Dermis microvascular lymphatic vessel endothelial cell (primary cell): ENCODE measurements at regions not wholly inside any gene's neighbourhood (a gene's known extent, or its start where the extent isn't known, plus 50 kb on each side); places are given as distances from the start of the nearest gene placed in this dataset.
"Not testable (repeated sequence)": the region's sequence is repeated elsewhere in the genome, so short reads cannot be mapped to it uniquely, and the experiment has no call there.

Experiments
- DNase-seq, 2 donors: peaks; one replicate each; pipeline versions ENCODE4 v3.0.0 to v3.0.0-alpha.2; 2010; ENCODE audit warnings: low read depth in 2 of 2

DNA sequence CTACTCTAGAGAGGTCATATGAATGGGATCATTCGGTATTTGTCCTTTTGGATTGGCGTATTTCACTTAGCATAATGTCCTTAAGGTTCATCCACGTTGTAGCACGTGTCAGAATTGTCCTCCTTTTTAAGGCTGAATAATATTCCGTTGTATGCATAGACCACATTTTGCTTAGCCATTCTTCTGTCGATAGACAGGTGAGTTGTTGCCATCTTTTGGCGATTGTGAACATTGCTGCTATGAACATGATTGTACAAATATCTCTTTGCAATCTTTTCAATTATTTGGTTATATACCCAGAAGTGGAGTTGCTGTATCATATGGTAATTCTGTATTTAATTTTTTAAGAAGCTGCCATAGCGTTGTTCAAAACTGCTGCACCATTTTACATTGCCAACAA is 52.4 kb upstream of the GOLGA8J start:
- peak in 1 of 2 donors; percentile 5 for DNase-seq

DNA sequence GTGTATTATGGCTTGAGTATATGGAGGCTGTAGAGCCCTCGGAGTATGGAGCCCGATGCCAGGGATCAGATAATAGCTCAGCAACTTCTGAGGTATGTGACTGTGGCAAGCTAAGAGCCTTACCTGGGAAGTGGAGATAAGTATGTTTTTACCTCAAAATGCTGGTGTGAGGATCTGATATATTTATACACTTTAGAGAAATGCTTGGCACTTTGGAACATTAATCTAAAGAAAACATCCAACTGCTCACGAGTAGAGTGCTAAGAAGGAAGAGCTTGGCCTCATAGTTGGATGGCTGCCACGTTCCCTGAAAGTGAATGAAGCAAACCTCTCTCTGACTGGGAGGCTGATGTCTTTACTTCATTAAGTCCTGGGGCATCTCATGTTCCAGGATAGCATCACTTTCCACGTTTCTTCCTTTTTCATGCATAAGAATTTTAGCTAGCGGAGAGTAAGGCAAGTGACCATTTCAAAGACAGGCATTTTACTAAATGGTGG is 58.9 kb upstream of the GOLGA8J start:
- peak in 1 of 2 donors; percentile 41 for DNase-seq

DNA sequence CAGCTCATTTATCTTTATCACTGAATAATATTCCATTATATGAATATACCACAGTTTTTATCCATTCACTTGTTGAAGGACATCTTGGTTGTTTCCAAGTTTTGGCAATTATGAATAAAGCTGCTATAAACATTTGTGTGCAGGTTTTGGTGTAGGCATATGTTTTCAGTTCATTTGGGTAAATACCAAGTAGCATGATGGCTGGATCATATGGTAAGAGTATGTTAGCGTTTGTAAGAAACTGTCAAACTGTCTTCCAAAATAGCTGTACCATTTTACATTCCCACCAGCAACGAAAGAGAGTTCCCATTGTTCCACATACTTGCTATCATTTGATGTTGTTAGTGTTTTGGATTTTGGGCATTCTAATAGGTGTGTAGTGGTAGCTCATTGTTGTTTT is 72.0 kb upstream of the GOLGA8J start:
- no peak for DNase-seq

DNA sequence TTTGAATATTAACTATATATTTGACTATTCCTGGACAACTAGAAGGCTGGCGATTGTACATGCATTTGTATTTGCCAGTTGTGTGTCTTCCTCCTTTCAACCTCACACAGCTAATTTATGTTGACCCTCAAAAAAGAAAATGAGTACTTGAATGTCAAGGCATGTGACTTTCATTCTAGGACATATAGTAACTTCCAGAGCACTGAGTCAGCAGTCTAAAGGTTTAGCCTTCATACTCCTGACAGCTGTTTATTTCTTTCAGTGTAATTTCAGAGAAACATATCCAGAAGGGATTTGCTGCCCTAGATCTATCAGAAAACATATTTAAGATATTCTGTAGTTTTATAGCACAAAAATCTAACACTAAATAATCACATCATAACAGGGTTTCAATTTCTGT is 74.6 kb upstream of the GOLGA8J start:
- DNase-seq = no peak

DNA sequence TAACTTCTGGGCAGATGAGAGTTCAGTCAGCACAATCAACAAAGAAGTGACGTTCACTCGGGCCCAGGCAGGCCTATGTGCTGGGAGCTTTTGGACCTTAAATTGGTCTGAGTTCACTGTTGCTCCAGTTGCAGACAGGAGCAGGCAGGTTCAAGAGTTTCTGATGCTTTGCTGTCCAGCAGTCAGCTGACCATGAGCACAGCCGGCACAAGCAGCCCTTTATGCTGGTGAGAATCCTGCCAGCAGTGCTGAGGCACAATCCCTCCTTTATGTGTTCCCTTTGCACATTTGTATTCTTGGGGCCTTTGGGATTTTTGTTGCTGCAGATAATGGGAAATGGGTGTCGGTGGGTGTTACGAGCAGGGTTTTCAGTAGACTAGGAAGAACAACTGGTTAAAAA is 81.2 kb upstream of the GOLGA8J start:
- DNase-seq = no peak

DNA sequence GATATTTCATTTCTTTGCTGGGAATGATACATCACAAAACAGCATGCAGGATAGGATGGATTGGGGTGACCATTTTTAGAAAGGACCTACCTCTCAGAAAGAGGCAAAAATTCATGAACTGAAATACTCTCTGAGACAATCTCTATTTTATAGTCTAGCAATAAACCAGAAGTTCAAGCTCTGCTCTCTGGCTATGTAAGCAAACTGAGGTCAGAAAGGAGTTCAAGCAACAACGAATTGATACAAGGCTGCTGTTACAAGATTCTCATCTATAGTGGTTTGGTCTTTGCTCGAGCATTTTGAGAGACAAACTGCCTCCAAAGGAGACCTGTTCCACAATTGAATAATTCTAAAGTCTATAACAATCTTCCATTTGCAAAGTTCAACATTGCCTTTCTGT is 84.7 kb upstream of the GOLGA8J start:
- DNase-seq = no peak

DNA sequence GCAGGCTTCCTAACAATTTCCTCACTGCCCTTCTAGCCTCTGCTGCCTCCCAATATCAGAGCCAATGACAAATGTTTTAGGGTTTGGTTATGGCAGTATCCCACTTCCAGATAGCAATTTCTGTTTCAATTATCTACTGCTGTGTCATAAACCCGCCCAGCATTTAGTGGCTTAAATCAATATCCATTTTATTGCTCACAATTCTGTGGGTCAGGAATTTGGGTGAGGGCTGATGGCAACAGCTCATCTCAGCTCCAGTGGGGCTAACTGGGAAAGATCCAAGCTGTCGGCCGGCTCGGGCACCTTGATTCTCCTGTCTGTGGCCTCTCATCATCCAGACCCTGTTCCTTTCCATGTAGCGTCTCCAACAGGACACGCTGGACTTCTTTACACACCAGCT is 85.3 kb upstream of the GOLGA8J start:
- no peak for DNase-seq

DNA sequence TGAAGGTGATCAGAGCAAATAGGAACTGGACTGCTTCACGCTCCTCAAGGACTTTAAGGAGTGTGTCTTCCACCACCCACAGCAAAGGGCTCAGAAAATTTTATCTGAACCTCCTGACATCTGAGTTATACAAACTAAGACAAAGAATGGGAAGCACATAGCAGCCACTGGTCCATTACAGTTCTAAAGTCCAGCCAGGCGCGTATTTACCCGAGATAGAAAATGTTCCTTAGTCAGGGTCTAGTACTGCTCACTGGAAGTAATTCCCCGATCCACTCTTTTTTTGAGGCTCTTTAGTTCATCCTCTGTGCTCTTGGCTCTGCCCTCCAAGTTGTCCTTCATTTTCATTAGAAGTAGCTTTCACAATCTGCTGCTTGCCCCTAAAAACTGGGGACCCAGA is 88.5 kb upstream of the GOLGA8J start:
- no peak for DNase-seq

DNA sequence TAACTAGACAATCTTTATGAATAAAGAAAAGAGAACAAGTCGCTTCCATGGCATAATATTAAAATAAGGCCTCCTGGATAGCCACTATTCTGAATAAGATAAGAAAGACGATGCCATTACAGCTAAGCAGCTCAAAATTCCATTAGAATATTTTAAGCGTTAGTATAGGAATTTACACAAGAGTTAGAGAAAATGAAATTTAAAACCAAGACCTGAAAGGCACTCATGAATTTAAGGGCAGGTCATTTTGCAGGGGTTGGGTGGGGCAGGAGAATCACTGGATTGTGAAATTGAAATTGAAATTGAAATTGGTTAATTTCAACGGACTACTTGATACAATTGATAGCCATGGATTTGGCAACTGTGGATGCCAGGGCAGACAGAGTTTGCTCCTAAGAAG is 91.8 kb upstream of the GOLGA8J start:
- DNase-seq = no peak

DNA sequence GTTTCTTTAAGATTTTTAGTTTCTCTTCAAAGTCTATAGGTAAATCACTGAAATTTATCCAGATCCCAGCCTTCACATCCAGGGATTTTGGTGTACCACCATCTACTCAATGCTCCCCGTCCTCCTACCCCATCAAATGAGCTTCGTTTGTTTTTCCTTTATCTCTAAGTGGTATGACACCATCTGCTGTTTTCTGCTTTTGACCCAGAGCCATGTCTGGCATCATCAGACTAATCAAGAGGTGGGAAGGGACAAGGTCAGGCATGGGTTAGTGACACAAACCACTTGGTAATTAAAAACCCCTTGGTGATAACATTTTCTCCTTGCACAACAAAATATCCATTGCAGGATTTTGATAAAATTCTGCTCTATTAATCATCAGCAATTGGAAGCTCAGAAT is 92.7 kb upstream of the GOLGA8J start:
- DNase-seq = no peak

DNA sequence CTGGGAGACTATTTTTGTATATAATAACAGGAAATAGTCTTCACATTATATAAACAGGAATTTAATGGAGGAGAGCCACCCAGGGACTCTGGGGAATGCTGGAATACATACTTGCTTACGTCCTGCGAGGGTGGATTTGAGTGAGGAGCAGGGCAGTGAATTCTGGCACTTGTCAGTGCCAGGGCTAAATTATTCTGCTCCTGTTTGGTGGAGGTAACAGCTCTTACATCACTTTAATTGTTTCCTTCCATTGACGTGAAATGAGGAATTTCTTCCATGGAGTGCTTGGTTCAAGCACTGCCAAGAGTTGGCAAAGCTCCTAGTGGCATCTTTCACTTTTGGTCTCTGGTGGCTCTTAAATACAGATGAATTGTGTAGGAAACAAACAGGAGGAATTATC is 94.1 kb upstream of the GOLGA8J start:
- DNase-seq = peak; percentile 25 to 57

DNA sequence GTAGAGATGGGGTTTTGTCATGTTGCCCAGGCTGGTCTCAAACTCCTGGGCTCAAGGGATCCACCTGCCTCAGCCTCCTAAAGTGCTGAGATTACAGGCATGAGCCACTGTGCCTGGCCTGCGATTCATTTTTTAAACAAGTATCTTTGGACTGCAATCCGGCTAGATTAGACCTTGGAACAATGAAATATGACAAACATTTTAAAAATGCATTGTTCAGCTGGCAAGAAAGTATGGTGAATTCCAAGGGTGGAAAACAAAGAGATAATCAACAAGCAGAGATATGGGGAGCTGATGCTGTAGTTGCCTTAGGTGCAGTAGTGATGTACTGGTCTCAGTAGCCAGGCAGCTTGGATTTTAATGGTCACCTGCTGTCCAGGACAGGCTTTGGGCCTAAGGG is 95.8 kb upstream of the GOLGA8J start:
- DNase-seq = no peak

DNA sequence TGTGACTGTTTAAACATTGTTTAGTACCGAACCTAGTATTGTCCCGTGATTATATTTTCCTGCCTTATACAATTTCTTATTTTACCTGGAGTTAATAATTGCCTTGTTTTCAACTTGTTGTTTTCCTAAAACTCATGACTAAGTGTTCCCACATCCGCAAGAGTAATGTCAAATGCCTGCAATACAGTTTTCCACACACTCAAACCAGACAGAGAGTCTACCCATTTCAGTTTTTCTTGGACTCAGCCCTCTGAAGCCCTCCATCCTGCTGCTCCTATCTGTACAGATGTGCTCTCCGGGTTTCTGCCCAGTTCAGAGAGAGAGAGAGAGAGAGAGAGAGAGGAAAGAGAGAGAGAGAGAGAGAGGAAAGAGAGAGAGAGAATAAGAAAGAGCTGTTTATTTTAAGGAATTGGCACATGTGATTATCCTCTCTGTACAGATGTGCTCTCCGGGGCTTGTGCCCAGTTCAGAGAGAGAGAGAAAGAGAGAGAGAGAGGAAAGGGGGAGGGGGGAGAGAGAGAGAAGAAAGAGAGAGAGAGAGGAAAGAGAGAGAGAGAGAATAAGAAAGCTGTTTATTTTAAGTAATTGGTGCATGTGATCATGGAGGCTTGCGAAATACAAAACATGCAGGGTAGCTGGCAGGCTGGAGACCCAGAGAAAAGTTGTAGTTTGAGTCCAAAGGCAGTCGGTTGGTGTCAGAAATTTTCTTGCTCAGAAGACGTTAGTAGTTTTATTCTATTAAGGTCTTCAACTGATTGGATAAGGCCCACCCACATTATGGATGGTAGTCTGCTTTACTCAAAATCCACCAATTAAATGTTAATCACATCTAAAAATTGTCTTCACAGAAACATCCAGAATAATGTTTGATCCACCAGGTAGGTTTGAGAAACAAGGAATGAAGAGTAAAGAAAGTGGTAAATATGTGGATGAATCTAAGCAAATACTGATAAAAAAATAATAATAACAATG is 104.1 kb upstream of the GOLGA8J start:
- peak; percentile 27 to 56 for DNase-seq

DNA sequence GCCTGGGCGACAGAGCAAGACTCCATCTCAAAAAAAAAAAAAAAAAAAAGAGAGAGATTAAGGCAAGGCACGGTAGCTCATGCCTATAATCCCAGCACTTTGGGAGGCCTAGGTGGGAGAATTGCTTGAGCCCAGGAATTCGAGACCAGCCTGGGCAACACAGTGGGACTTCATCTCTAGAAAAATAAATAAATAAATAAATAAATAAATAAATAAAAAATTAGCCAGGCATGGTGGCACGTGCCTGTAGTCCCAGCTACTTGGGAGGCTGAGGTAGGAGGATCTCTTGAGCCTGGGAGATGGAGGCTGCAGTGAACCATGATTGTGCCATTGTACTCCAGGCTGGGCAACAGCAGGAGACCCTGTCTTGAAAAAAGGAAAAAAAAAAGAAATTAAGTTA is 108.7 kb upstream of the GOLGA8J start:
- DNase-seq = not testable (repeated sequence)

DNA sequence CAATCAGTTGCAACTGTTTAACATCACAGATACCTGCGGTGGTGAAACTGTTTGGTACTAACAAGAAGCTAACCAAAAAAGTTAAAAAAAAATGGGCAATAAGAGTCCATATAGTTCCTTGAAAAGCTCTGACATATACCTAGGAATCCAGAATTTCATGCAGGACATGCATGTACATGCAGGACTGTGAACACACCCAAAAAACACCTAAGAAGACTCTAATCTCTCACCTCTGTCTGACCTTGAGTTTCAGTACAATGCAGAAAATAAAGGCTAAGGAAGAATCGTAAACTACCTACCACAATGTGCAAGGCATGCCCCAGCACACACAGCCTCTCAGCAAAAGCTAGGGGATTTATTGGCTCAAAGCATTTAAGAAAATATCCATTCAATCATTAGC is 110.7 kb upstream of the GOLGA8J start:
- DNase-seq = no peak

DNA sequence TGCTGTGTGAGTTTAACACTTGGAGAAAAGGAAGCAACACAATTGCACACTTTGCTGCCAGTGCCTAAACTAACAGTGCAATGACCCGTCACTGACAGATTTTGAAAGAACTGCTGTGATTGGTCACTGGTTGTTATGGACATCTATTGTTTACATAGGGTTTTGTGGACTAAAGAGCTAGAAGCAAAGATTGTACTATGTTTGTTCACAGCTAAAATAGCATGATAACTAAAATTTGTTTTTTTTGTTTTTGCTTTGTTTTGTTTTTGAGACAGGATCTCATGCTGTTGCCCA is 112.4 kb upstream of the GOLGA8J start:
- DNase-seq = peak; percentile 70 to 82

DNA sequence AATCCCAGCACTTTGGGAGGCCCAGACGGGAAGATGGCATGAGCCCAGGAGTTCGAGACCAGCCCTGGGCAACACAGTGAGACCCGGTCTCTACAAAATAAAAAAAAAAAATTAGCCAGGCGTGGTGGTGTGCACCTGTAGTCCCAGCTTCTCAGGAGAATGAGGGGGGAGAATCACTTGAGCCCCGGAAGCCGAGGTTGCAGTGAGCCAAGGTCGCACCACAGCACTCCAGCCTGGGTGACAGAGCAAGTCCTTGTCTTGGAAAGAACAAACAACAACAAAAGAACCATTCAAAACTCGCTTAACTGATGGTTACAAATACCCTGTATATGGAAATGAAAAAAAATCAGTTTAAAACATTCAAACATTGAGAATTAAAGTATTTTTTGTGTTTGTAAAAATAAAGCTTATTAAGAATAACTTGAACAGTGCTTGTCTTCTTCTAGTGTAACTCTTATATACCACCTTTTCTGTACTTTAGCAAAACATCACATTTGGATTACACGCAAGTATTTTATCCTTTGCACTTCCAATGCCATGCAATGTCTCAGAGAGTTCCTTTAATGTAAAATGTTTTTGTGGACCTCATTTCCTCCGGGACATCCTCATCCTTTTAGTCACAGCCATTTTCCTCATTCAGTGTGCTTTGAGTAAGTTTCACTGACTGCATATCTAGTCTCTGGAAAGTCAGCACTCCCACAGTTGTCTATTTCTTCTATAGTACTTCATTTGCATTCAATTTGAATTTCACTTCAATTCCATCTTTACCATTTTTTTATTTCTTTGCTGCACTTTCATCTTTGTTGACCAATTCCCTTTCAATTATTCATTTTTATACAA is 113.0 kb upstream of the GOLGA8J start:
- DNase-seq = no peak

DNA sequence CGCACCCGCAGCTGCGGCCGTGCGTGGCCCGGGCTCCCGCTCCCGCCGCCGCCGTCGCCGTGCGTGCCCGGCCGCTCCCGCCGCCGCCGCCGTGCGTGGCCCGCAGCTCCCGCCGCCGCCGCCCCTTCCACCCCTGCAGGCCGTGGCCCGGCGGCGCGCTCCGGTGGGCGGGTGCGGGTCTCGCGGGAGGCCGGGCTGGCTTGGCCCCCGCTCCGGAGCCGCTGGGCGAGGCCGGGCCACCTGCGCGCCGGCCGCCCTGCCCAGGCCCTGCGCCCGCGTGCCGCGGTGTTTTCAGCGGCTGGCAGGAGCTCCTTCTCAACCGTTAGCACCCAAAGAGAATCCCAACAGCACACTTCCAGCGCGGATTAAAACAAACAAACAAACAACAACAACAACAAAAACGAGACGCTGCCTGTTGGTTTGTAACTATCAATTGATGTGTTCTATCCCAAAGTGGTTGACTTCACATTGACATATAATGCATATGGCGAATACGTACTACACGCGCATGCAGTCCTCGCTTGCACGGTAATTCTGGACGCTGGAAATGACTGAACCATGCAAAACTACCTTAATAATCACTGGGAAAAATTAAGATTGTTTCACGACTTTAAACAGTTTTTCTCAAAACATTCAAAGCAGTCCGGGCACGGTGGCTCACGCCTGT is 113.7 kb upstream of the GOLGA8J start:
- DNase-seq = no peak

DNA sequence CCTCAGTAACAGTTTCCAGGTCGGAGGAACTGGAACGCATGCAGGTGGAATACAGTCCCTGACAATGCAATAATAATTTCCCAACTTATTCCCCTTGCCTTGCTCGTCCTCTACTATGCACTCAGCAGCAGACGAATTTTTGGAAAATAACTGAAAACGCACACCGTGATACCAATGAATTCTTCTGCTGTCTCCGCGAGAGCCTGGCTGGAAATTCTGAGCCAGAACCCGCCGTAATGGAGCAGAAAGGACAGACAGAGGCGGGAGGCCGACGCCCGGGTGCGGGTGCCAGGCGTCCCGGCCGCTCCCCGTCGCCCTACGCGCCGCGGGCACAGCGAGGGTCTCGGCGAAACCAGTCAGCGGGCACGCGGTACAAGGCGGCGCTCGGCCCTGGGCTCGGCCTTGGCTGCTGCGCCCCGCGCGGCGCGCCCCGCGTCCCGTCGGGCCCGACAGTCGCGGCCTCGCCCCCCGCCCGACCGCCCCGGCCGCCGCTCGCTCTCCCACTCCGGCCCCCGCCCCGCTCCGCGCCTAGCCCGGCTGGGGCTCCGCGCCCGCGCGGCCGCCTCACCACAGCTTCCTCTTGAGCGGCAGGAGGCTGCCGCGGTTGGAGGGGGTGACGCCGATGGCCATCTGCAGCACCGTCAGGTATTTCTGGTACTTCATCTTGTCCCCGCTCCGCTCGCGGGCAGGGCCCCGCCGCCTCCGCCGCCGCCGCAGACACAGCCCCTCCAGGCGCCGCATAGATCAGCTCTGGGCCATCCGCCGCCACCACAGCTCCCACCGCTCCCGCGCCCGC is 114.5 kb upstream of the GOLGA8J start:
- DNase-seq = peak in 1 of 2 donors; percentile 29

DNA sequence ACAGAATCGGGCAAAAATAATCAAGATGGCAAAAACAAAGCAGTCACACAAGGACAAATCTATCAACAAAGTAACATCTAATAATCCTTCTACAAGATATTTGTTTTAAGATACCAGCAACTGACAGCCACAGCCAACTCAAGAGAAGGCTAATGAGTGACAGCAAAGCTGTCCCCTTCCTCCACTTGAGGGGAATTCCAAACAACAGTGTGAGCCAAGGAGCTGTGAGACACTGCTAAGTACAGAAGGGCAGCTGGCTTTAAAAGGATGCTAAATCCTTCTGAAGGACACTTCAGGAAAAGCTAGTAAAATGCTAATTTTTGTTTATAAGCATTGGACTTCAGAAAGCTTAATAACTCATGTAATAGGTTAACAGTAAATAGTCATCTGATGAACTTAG is 120.3 kb upstream of the GOLGA8J start:
- no peak for DNase-seq
